ENCODE measurements at regions not wholly inside any gene's neighbourhood (a gene's known extent, or its start where the extent isn't known, plus 50 kb on each side); places are given as distances from the start of the nearest gene placed in this dataset.

DNA sequence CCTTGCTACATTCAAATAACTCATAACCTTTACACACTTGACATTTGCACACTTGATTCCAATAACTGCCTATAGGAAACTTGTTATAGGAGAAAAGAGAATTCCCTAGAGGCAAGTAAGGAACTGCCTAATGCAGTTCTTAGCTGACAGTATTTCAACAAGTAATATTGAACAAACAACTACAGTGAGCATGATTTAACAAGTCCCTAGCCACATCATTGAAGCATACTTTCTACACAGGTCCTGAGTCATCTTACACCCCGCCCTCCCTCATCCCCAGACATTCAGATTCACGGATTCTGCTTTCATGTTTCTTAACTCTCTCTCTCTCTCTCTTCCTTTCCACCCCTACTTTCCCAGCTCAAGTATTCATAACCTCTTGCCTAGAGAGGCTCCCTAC lies 153.5 kb downstream of the LSM5 start:
- no peak for DNase-seq

DNA sequence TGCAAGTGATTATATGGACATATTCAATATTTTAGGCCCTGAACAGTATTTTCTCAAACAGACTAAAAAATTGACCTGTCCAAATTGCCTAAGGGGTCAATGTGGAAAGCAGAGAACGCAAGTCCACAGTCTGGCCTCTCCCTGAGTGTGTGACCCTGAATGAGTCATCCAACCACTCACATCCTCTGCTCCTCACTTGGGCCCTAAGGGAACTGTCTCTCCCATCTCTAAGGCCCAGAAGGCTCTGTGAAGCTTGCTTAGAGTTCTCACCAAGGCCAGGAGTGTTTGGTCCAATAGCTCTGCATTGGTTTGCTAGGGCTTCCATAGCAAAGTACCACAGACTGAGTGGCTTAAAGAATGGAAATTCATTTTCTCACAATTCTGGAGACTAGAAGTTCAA lies 155.1 kb downstream of the LSM5 start:
- no peak for DNase-seq

DNA sequence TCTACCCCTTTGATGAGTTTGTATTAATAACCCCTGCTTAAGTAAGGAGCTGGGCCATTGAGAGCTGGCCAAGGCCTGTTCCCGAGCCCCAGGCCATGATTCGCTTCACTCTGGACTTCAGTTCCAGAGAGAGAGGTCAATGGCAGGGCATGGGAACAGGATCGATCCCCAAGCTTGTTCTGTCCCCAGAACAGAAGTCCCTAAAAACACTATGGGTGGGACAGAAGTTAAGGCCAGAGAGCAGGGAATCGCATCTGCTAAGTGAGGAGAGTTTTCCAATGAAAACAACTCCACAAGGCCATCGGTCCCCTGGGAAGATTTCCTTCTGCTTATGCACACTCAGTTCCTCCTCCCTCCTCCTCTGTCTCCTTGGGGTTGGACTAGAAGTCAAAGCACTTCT lies 159.6 kb downstream of the LSM5 start:
- no peak for DNase-seq

DNA sequence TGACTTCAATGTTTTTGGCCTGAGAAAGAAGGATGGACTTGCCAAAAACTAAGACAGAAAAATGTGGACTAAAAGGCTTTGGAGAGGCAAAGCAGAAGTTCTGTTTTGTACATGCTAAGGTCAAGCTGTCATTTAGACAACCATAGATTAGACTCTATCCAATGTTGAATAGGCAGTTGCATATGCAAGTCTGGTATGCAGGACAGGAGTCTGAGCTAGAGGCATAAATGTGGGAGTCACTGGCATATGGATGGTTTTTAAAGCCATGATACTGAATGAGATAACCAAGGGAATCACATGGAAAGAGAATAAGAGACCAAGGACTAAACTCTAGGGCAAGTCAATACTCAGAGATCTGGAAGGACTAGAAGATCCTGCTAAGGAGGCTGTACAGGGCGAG lies 164.1 kb downstream of the LSM5 start:
- DNase-seq: no peak

DNA sequence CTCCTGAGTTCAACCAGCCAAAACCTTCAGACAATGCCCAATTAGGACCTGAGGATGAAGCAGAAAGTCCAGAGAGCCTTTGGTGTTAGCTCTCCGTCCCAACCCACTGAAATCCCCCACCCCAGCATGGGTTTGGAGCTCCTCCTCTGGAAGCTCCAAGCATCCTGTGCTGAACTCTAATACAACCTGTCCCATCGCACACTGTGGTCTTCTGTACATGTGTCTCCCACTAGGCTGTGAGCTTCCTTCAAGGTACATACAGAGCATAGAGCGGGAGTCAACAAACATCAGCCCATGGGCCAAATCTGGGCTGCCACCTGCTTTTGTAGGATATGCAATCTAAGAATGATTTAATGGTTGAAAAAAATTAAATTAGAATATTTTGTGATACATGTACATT lies 166.5 kb downstream of the LSM5 start:
- no peak for DNase-seq

DNA sequence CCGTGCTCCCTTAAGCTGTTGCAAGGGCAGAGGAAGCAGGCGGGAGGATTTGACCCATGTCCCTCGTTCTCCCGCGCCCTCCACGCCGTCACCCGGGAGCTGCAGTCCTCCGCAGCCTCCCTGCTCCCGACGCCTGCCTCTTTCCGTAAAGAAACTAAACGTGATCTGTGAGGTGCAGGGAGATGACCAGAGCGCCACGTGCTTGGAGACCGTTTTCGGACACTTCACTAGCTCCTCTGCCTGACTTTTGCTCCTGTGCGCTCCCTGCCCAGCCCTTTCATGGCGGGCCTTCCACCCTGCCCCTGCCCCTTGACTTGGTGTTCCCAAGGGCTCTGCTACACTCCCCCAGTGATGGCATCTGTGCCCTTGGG lies 171.2 kb downstream of the LSM5 start:
- no peak for DNase-seq

DNA sequence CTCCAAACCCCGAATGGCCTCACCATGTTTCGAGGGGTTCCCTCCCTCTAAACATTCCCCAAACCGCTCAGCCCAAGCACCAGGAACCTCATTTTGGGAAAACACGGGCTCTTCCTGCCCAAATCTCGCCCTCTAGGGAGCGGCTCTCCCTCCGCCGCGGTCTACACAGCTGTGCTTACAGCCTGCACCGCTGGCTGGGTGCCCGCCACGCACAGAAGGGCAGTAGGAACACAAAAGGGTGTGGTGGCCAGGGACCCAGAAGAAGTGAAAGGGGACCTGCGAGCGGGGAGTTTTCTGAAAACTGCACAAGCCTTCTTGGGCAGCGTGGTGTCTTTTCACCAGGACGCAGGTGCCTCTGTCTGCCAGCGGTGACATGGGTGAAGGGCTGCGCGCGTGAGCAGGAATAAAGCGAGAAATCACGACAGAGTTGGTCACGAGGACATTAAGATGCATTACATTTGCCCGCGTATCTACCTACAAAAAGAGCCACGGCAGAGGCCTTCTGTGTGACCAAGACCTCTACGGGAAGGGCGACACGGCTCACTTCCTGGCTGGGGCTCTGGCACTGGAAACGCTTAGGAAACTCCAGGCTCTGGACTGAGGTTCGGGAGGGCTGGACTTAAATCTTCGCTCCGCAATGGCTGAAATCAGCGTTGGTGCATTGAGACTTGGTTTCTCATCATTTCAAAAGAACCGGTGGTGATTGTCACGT lies 171.7 kb downstream of the LSM5 start:
- no peak for DNase-seq

DNA sequence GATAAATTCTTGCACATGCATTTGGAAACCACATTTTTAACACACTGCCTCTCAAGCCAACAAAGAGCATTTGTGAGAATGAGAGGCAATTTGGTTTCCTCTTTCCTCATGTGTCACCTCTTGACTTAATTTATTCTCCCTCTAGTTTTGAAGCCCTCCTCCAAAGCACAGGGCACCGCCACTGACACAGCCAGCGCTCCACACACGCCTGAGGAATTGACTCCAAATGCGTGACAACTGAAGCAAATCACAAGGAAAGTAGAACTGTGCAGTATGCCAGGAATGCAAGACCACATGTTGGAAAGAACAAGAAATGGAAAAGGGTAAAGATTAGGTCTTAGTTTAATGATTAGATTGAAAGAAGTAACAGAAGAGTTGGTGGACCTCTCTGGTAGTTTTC lies 173.3 kb downstream of the LSM5 start:
- no peak for DNase-seq

DNA sequence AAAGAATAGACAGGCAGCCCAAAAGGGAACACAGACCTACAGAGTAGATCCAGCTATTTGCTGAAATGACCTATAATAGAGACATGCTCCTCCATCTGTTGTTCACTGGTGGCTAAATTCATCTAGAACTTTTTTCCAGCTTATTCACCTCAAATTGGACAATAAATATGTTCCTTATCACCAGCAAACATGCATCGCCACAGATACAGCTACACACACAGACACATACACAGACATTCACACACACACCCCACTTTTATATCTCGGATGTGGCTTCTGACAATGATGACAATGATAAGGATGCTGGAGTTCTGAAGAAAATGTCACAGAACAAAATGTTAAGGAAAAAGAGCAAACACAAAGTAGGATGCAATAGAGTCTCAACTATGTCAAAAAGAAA lies 175.4 kb downstream of the LSM5 start:
- DNase-seq: no peak

DNA sequence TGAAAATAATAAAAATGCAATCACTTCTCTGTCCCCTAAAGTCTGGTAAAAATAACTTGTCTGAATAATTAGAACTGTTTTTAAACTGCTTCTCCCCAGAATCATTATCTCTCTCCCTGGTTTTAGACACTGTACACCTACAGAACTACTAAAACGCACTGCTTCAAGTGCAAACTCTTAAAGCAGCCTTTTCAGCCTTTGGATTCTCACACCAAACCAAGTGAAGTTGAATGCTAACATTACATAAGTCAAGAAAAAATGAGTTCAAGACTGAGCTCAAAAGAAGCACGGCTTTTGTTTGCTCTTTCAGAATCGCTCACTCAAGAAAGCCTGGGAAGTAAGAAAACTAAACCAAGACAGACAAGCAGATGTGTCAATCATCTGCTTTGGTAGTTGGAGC lies 188.8 kb downstream of the LSM5 start:
- DNase-seq: no peak

DNA sequence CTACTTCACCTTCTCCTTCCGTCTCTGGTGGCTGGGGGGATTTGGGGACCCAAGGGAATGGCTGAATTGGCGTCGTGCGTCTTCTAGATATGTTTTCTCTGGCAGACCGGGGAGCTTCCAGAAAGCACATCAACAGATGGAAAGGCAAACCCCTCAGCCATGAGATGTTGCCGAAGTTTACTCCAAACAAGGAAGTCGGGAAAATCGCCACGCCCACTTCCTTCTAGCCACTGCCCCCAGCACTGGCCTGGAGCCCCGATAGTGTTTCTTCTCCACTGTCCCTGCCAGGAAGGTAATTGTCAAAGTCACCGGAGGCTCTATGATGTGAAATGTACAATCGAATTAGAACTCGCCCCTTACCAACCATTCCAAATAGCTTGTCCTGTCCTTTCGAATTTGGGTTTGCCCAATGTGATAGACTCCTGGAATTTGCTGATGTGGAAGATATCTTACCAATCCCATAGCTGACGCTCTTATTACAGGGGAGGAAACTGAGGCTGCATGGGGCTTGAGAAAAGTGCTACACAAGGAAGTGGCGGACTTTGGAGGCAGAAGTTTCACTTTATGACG lies 191.0 kb downstream of the LSM5 start:
- DNase-seq: no peak

DNA sequence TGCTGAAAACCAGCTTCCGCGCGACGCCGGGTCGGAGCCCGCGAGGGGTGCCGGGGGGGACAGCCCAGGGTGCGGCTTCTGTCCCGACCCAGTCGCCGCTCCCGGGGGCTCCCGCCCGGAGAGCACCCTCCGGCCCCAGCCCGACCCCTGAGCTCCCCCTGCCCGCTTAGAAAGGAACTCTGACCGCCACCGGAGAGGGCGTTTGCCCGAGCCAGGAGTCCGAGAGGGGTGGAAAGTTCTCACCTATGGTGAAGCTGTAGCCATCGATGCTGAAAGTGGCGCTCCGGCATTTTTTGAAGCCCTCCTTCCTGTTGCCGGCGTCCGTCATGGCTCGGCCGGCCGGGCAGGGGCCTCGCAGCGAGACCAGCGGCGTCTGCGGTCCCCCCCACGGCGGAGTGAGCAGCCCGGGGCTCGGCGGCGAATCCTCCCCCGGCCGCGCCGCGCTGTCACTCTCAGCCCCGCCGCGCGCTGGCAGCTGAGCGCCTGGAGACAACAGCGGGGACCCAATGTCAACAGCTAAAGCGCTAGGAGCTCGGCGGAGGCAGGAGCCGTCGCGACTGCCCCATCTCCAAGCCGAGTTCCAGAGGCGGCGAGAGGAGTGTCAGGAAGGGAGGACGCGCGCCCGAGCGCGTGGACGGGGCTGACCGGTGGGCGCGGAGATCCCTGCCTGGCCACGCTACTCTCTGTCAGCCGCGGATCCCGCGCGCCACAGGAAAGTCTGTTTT lies 191.6 kb downstream of the LSM5 start:
- no peak for DNase-seq

DNA sequence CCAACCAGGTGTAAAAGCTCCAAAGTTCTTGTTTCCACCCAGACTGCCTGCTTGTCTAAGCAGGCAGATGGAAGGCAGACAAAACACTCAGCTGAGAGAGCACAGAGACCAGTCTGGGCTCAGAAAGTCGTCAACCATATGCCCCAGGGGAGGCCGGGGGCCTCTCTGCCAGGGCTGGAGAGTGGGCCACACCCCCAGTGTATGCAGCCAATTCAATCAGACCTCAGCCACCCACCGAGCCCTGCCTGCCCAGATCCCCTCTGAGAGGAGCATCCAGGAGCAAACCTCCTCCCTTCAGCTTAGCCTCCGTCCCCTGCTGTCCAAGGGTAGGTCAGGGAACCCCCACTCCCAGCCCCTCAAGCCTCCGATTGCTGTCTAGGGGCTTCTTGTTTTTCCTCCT lies 196.3 kb downstream of the LSM5 start:
- no peak for DNase-seq

DNA sequence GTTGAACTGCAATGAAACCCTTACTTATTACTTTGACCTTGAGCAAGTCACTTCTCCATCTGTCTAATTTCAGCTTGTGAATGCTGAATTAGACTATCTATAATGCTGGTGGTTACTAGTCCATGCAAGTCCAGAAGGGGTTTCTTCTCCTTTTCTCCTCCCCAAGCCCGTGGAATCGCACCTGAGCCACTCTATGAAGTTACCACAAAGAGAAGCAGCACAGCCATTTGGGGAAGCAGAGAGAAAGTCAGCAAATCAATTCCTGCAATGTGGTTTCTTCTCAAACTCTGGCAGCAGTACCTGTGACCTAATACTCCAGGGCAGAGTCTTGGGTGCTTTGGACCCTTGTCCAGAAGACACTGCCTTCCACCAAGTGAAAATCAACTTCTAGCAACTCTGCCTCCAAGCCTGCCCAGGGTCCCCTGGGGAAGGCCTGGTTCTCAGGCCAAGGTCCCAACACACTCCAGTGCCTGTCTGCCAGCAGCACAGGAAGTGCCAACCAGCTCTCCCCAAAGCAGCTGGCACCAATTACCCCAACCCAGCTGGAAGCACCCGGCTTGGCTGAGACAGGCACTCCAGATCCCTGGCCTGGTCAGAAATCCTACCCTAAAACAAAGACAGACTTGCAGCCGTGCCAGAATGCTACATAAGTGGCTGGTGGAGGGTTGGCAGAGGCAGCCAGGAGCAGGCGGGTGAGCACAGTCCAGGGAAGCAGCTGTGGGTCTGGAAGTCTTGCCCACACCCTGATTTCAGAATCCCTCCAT lies 200.3 kb downstream of the LSM5 start:
- DNase-seq: no peak

DNA sequence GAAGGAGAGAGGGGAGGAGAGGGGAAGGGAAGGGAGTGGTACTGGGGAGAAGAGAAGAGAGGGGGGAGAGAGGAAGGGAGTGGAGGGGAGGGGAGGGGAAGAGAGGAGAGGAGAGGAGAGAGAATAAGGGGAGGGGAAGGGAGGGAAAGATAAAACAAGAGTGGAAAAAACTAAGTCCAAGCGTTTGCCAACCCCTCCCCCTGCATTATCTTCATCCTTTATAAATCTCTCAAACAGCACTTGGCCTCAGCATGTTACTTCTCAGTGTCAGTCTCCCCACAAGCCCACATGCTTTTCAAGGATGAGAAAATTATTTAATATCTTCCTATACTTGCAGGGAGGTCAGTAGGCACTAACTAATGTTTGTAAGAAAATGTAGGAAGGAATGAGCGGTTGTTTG lies 204.5 kb downstream of the LSM5 start:
- DNase-seq: no peak

DNA sequence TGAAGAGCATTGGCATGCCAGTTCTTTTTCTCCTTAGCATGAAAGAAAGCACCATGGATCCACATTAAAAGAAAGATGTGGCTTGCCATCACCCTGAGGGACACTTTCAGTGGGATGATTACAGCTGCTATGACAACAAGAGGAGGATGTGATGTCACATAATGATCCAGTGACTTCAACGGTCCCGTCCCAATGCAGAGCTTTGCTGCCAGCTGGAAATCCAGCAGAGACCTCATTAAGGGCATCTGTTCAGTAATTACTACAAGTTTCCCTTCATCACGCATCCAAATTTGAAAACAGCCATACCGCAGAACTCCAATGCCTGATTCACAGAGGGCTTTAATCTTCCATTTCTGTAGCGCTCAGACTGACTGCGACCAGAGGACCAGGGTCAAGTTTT lies 206.6 kb downstream of the LSM5 start:
- DNase-seq: no peak

DNA sequence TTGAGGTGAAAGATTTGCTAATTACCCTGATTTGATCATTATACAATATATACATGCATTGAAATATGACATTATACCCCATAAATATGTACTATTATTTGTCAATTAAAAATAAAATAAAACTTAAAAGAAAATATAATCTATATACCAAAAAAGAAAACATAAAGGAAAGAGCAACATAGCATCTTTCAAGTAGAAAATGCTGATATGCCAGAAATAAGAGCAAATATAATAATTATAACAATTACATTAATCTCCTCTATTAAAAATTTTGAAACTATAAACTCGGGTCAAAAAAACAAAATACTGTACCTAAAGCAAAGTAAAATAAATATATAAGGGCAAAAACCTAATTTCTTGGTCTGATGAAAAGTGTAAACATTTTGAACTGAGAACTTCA lies 209.3 kb upstream of the PDE1C start:
- no peak for DNase-seq

DNA sequence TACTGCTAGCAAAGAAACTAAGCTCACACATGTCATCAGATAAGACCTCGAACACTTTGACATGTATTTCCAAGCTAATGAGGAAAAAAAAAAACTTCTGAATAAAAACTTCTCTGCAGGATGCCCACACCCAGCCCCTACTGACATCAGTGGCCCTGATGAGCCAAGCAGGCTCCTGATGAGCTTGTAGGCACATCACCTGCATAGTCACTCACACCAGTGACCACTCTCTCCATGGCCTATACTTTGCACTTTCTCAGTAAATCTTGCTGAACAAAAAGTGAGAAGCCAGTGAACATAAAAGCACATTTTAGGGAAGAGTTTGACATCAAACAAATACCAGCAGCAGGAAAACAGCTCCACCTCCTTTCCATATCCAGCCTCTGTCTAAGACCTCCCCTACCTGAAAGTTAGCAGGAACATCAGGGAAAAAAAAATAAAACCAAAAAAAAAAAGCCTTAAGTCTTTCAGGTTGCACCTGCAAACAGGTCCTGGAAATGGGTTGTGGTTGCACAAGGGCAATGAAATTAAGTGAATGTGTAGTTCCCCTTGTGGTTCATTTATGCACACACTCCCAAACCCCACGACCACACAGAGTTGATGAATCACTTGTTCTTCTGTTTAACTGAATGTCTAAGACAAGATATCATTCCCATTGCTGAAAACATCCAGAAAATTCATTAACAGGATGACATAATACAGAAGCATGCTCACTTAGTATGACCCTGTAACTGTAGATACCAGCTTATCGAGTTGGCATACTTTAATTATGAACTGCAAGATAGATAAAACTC lies 205.2 kb upstream of the PDE1C start:
- no peak for DNase-seq

DNA sequence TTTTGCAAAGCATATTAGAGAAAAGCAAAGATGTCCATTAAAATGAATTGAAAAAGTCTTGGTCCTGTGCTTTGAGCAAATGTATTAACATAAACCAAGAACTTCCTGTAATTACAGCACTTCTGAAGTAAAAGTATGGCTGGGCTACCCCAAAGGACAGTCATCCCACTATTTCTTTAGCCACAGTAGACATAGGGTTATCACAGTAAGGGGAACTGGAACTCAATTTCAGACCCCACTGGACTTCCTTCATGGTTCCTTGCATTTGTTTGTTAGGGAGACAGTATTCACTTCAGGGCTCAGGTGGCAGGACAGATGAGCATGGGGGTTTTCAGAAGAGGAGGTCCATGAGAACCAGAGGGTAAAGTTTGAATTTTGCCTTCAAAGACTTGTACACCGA lies 203.1 kb upstream of the PDE1C start:
- no peak for DNase-seq

DNA sequence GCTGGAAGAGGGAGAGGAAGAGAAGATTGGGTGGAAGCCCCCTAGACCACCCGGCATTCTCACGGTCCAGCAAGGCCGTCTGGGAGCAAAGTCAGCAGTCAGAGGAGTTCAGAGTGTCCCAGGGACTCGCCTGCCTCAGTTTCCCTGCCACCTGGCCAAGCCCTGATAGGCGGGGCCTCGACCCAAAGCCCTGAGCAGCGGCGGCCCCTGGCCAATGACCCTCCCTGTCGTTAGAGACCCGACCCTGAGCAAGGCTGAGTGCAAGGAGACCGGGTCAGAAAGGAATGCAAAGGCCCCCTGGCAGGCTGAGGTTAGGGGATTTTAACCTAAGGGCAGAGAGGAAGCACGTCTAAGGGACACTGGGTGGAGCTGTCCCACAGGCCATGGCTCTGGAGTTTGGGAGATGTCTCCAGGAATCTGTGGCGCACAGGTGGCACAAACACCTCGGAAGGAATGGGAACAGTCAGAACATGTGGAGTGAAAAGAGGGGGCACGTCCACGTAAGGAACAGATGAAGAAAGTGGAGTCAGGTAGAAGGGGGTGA lies 196.8 kb upstream of the PDE1C start:
- no peak for DNase-seq

DNA sequence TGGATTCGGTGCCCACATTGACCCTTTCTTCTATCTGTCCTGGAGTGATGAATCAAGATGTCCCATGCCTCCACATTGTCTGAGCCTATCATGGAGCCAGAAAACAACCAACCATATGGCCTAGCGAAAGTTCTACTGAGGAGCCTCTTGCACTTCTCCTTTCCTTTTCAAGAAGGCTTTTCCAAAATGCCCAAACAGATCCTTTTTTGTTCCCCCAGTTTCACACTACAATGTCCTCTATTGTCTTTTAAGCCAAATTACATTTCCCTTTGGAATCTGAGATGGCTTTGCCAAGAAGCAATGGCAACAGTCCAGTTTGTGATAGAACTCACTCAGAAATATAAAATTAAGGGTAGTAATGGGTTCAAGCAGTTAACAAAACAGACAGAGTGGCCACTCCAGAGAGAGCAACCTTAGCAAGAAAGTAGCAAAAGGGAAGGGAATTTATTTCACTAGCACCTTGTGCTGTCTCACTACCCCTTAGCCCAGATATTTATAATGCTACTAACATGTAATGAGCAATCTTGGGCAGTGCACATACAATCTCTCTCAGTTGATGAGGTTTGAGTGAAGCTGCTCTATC lies 194.6 kb upstream of the PDE1C start:
- DNase-seq: no peak

DNA sequence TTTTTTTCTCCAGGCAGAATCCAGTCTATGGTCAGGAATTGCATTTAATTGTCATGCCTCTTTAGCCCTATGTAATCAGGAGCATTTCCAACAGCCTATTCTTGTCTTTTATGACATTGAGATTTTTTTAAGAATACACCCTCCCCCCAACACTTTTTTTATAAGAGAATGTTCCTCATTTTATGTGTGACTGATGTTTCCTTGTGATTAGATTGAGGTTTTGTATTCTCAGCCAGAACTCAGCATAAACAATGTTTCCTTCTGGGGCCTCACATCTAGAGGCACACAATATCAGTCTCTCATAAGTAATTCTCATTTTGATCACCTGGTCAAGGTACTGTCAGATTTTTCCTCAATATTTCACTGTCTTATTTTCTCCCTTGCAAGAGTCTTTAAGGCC lies 193.4 kb upstream of the PDE1C start:
- no peak for DNase-seq

Data from T-helper 9 cell (primary cell).